Adipocyte (in vitro differentiated cells): ENCODE measurements at regions not wholly inside any gene's neighbourhood (a gene's known extent, or its start where the extent isn't known, plus 50 kb on each side); places are given as distances from the start of the nearest gene placed in this dataset.
"Not testable (repeated sequence)": the region's sequence is repeated elsewhere in the genome, so short reads cannot be mapped to it uniquely, and the experiment has no call there.

Source experiments
- DNase-seq: peaks from one replicate; pipeline ENCODE4 v3.0.0-alpha.2; 2015; ENCODE audit warnings: low read depth
- H3K27me3 ChIP-seq: replicated peaks from 2 replicates; pipeline ENCODE4 v1.7.0; 2013; ENCODE audit warnings: mild to moderate bottlenecking, low read length, moderate library complexity; ENCODE audit not compliant: control insufficient read depth, insufficient read depth
- H3K36me3 ChIP-seq: 2 replicates; pipeline ENCODE4 v1.7.0; 2013; ENCODE audit warnings: low read length, mild to moderate bottlenecking, moderate library complexity; ENCODE audit not compliant: control insufficient read depth, insufficient read depth, severe bottlenecking
- H3K4me1 ChIP-seq: 2 replicates; pipeline ENCODE4 v1.7.0; 2013; ENCODE audit warnings: mild to moderate bottlenecking, low read length, moderate library complexity; ENCODE audit not compliant: control insufficient read depth, insufficient read depth
- H3K4me3 ChIP-seq: 2 replicates; pipeline ENCODE4 v1.7.0; 2013; ENCODE audit warnings: mild to moderate bottlenecking, low read length, moderate library complexity
- H3K9ac ChIP-seq: 2 replicates; pipeline ENCODE4 v1.7.0; 2013; ENCODE audit warnings: mild to moderate bottlenecking, low read length, moderate library complexity
- H3K9me3 ChIP-seq: 2 replicates; pipeline ENCODE4 v1.7.0; 2013; ENCODE audit warnings: mild to moderate bottlenecking, low read length, moderate library complexity; ENCODE audit not compliant: control insufficient read depth

- not testable (repeated sequence) for H3K4me3 ChIP-seq, H3K9me3 ChIP-seq, H3K9ac ChIP-seq, H3K4me1 ChIP-seq, H3K27me3 ChIP-seq, DNase-seq, H3K36me3 ChIP-seq
Measured at GRCh38 chr3:154834831-154835230, 245.3 kb upstream of the MME start.

GRCh38 chr3:154829929-154830328 lies 250.2 kb upstream of the MME start:
- no peaks in the 10 kb centered on the region for H3K36me3 ChIP-seq
- H3K27me3 ChIP-seq, result no peaks in the 10 kb centered on the region
- no peak for DNase-seq
- H3K9me3 ChIP-seq, result no peaks in the 10 kb centered on the region
- no peak overlapping the region for H3K4me3 ChIP-seq
- no peak overlapping the region for H3K9ac ChIP-seq
- no peaks in the 10 kb centered on the region for H3K4me1 ChIP-seq

DNA sequence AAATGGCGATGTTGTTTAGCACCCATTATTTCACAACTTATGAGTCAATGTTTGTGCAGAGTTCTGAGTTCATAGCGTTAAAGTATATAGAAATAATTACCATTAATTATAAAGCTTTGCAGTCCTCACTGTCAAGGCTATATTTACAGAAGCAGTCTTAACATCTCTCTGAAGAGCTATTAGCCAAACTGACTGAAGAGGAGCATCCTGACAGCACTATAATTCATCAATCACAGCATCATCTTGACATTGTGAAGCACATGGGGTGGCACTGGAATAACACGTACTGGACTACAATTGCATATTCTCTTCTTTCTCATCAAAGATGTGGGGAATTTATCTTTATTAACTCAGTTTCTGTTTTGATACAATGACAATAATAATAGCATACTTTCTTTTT lies 260.6 kb upstream of the MME start:
- H3K36me3 ChIP-seq, result no peaks in the 10 kb centered on the region
- no peaks in the 10 kb centered on the region for H3K4me1 ChIP-seq
- DNase-seq, result no peak
- H3K4me3 ChIP-seq, result no peak overlapping the region
- no peaks in the 10 kb centered on the region for H3K9me3 ChIP-seq
- no peak overlapping the region for H3K9ac ChIP-seq
- H3K27me3 ChIP-seq, result no peaks in the 10 kb centered on the region

- no peak for DNase-seq
- no peak overlapping the region for H3K9ac ChIP-seq
- no peaks in the 10 kb centered on the region for H3K4me1 ChIP-seq
- no peaks in the 10 kb centered on the region for H3K27me3 ChIP-seq
- H3K4me3 ChIP-seq, result no peak overlapping the region
- no peaks in the 10 kb centered on the region for H3K36me3 ChIP-seq
- H3K9me3 ChIP-seq, result no peaks in the 10 kb centered on the region
Measured at GRCh38 chr3:154818676-154819255, 261.4 kb upstream of the MME start.

- H3K4me3 ChIP-seq, H3K36me3 ChIP-seq, H3K9ac ChIP-seq, H3K27me3 ChIP-seq, H3K4me1 ChIP-seq, DNase-seq: not testable (repeated sequence)
- H3K9me3 ChIP-seq, result peaks cover 20% of the 10 kb centered on the region
Measured at GRCh38 chr3:154810017-154810416, 270.1 kb upstream of the MME start.

DNA sequence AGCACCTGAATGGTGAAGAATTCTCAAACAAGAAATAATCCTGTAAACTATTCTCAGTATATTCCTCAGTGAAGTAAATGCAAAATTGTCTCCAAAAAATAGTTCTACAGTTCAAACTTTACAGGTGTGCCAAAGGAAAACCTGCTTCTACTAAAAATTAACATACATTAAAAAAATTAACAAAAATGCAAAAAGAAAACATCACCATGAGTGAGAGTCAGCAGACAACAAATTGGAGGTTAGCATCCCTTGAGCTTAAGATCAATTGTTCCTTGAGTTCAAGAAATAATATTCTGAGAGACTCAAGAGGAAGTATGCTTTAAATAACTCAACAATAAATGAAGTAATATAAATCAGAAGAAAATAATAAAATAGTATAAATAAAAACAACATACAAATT lies 278.4 kb upstream of the MME start:
- peaks cover 11% of the 10 kb centered on the region for H3K4me1 ChIP-seq
- H3K9me3 ChIP-seq, result peaks cover 15% of the 10 kb centered on the region
- H3K36me3 ChIP-seq, result no peaks in the 10 kb centered on the region

GRCh38 chr3:154799800-154800199 lies 280.3 kb upstream of the MME start:
- peaks cover 27% of the 10 kb centered on the region for H3K4me1 ChIP-seq
- H3K27me3 ChIP-seq, result no peaks in the 10 kb centered on the region
- peak overlapping the region; percentile 54 for H3K4me3 ChIP-seq
- DNase-seq, result peak; percentile 44
- H3K9ac ChIP-seq, result peak overlapping the region; percentile 51
- no peaks in the 10 kb centered on the region for H3K36me3 ChIP-seq
- H3K9me3 ChIP-seq, result peaks cover 11% of the 10 kb centered on the region

More for the DNA sequence above, 278.4 kb upstream of the MME start:
- no peak overlapping the region for H3K9ac ChIP-seq
- DNase-seq, result no peak
- H3K27me3 ChIP-seq, result no peaks in the 10 kb centered on the region
- H3K4me3 ChIP-seq, result no peak overlapping the region

DNA sequence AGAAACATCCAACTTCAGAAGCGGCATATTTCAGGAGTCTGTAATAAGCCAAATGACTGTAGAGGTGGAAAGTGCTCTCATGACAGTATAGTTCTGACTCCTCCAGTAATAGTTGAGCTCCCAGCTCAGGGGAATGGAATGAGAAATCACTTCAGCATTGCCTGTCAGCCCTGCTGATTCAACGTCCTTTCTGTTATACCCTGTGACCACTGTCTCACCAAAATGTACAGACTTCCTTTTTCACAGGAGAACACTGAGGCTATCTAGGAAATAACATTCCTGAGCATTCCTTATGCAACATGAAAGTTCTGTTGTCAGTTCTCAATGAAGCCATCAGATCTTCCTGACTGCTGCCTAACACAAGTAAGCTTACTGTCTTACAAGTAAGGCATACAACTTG lies 284.5 kb upstream of the MME start:
- Histone ChIP-seq H3K4me1 (peaks cover 33% of the 10 kb centered on the region), H3K9ac (no peak overlapping the region), H3K27me3 (no peaks in the 10 kb centered on the region), H3K4me3 (no peak overlapping the region), H3K9me3 (no peaks in the 10 kb centered on the region), H3K36me3 (no peaks in the 10 kb centered on the region)
- peak; percentile 81 for DNase-seq

GRCh38 chr3:154794814-154795445 lies 285.2 kb upstream of the MME start:
- no peak for DNase-seq

GRCh38 chr3:154794391-154794790 lies 285.7 kb upstream of the MME start:
- peaks cover 26% of the 10 kb centered on the region for H3K4me1 ChIP-seq
- no peaks in the 10 kb centered on the region for H3K27me3 ChIP-seq
- no peak for DNase-seq
- no peak overlapping the region for H3K4me3 ChIP-seq
- H3K36me3 ChIP-seq, result no peaks in the 10 kb centered on the region
- H3K9ac ChIP-seq, result no peak overlapping the region
- H3K9me3 ChIP-seq, result no peaks in the 10 kb centered on the region

More at GRCh38 chr3:154794814-154795445, 285.2 kb upstream of the MME start:
- Histone ChIP-seq H3K4me3 (no peak overlapping the region), H3K27me3 (no peaks in the 10 kb centered on the region), H3K9ac (no peak overlapping the region), H3K9me3 (no peaks in the 10 kb centered on the region), H3K4me1 (peaks cover 32% of the 10 kb centered on the region), H3K36me3 (no peaks in the 10 kb centered on the region)

DNA sequence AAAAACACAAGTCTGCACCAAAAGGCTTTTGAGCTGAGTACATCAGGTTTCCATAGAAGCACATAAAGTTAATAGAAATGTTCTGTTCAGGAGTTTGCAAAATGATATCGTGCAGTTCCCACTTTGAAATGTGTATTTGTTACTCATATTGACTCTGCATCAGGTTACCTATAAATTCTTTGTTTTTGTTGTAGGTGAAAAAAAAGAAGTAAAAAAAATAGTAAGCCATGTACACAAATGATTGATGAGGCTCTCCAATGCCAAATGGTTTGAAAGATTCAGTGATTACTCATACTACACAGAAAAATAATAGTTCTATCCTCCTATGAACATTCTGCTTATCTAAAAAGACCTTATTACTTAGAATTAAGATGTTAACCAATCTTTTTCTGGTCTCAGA lies 287.3 kb upstream of the MME start:
- DNase-seq, result no peak
- Histone ChIP-seq H3K9me3 (no peaks in the 10 kb centered on the region), H3K4me3 (no peak overlapping the region), H3K4me1 (peaks cover 21% of the 10 kb centered on the region), H3K36me3 (no peaks in the 10 kb centered on the region), H3K9ac (no peak overlapping the region), H3K27me3 (no peaks in the 10 kb centered on the region)

GRCh38 chr3:154791611-154792010 lies 288.5 kb upstream of the MME start:
- Histone ChIP-seq H3K27me3 (no peaks in the 10 kb centered on the region), H3K36me3 (no peaks in the 10 kb centered on the region), H3K9ac (no peak overlapping the region), H3K9me3 (no peaks in the 10 kb centered on the region), H3K4me1 (peaks cover 27% of the 10 kb centered on the region), H3K4me3 (no peak overlapping the region)
- DNase-seq, result no peak
